Right atrium auricular region (tissue), 2 donors: ENCODE measurements at regions not wholly inside any gene's neighbourhood (a gene's known extent, or its start where the extent isn't known, plus 50 kb on each side); places are given as distances from the start of the nearest gene placed in this dataset.

Source experiments
- DNase-seq: peaks from one replicate; pipeline ENCODE4 v3.0.0-alpha.2; 2019; ENCODE audit warnings: low spot score
- H3K27ac ChIP-seq, 2 donors: fragments of 200-600 bp; sonication (generic); 1 replicate in 1 of 2; 2 replicates in 1 of 2; pipeline ENCODE4 v1.5.1; 2016 to 2019
- H3K27me3 ChIP-seq, 2 donors: fragments of 200-600 bp; sonication (generic); one replicate each; pipeline versions ENCODE4 v1.5.1 to v1.6.0; 2017 to 2019
- H3K36me3 ChIP-seq: fragments of 200-600 bp; sonication (generic); one replicate; pipeline ENCODE4 v1.5.1; 2016
- H3K4me1 ChIP-seq, 2 donors: fragments of 200-600 bp; sonication (generic); one replicate each; pipeline versions ENCODE4 v1.5.1 to v1.6.0; 2017 to 2019
- H3K4me3 ChIP-seq, 2 donors: fragments of 200-600 bp; sonication (generic); 1 replicate in 1 of 2; 2 replicates in 1 of 2; pipeline ENCODE4 v1.5.1; 2017 to 2019; ENCODE audit warnings: mild to moderate bottlenecking in 1 of 2, moderate library complexity in 1 of 2
- H3K9me3 ChIP-seq, 2 donors: fragments of 200-600 bp; sonication (generic); one replicate each; pipeline ENCODE4 v1.5.1; 2019
- CTCF ChIP-seq, 2 donors: fragments of 200-600 bp; sonication (generic); IDR thresholded peaks; one replicate each; pipeline ENCODE4 v1.5.1; 2019; ENCODE audit warnings: antibody characterized with exemption in 2 of 2

DNA sequence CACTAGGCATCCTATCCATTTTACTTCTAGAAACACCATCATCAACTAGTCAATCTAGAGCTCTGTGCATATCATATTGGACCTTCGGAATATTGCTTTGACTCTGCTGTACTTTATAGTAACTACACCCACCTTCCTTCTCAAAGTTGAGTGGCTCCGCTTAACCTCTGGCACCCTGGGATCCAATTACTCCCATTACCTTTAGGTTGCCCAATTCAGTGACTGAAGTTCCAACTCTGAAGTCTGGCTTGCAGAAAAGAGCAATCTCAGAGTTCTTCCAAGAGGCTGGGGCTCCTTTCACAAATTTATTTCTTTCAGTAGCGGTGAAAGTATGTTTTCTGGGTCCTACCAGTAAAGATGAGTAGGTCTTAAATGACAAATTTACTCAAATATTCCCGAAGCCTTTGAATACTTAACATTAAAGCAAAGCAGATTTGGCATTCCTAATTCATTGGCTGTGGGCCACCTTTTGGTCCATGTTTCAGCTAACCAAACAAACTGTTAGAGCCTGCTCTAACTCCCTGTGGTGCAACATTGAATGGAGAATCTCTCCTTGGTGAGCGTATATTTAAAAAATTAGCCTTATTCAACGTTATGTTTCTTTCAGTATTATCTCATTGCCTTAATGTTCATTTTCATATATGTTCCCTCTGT lies 1215.8 kb downstream of the RAPGEF2 start:
- Histone ChIP-seq H3K27me3 (no peaks in the 10 kb centered on the region), H3K36me3 (no peaks in the 10 kb centered on the region), H3K9me3 (no peaks in the 10 kb centered on the region), H3K4me3 (no peak overlapping the region), H3K4me1 (no peaks in the 10 kb centered on the region), H3K27ac (no peak overlapping the region)
- no peak for TF ChIP-seq CTCF (IDR thresholded peaks at IDR 0.05)
- no peak for DNase-seq

DNA sequence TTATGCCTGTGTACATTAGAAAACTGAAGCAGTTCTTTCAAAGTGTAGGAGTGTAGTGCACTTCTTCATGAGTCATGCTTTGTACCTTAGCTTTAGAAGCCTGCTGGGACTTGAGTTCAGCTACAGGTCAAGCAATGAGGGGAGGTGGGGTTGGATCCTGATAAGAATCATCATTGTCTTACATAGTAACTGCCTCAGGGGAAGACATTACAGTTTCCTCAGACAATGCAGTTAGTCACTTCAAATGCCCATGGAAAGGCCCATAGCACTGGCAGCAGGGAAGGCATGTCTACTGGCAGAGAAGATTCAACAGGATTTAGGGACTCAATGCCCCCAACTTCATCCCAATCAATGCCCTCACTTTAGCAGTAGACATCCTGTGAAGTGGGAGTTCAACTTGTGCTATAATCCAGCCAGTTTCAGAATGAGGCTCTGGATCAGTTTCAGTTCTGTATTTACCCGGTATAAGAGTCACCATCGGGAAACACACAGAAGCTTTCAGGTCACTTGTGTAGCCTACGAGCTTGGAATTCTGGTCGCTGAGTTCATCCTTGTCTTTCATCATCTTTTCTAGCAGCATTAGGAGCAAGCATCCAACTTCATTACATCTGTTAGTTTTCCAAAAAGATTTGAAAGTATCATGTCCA lies 1216.5 kb downstream of the RAPGEF2 start:
- no peaks in the 10 kb centered on the region for H3K9me3 ChIP-seq
- no peak overlapping the region for H3K4me3 ChIP-seq
- no peaks in the 10 kb centered on the region for H3K27me3 ChIP-seq
- TF ChIP-seq CTCF (IDR thresholded peaks at IDR 0.05): no peak
- DNase-seq: no peak
- no peaks in the 10 kb centered on the region for H3K36me3 ChIP-seq
- H3K27ac ChIP-seq: no peak overlapping the region
- no peaks in the 10 kb centered on the region for H3K4me1 ChIP-seq

DNA sequence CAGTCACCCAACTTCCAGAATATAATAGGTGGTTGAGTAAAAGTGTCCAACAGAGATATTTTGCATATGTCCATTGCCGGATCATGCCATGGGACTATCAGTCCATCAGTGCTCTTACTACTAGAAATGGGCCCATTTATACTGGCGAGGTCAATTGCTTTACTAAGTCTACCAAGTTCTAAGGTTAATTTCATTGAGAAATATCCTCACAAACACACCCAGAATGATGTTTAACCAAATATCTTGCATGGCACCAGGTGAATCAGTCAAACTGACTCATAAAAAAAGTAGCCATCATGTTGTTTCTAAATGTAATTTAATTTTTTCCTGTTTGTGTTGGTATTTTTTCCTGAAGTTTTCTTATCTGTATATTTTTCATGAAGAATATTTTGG lies 1217.0 kb downstream of the RAPGEF2 start:
- Histone ChIP-seq H3K27me3 (no peaks in the 10 kb centered on the region), H3K4me1 (no peaks in the 10 kb centered on the region), H3K36me3 (no peaks in the 10 kb centered on the region), H3K9me3 (no peaks in the 10 kb centered on the region), H3K4me3 (no peak overlapping the region), H3K27ac (no peak overlapping the region)
- no peak for DNase-seq
- TF ChIP-seq CTCF (IDR thresholded peaks at IDR 0.05): no peak

GRCh38 chr4:160326110-160326509 lies 1223.2 kb downstream of the RAPGEF2 start:
- DNase-seq: no peak
- Histone ChIP-seq H3K4me1 (no peaks in the 10 kb centered on the region), H3K27ac (no peak overlapping the region), H3K36me3 (no peaks in the 10 kb centered on the region), H3K9me3 (no peaks in the 10 kb centered on the region), H3K4me3 (no peak overlapping the region), H3K27me3 (no peaks in the 10 kb centered on the region)
- TF ChIP-seq CTCF (IDR thresholded peaks at IDR 0.05): no peak

DNA sequence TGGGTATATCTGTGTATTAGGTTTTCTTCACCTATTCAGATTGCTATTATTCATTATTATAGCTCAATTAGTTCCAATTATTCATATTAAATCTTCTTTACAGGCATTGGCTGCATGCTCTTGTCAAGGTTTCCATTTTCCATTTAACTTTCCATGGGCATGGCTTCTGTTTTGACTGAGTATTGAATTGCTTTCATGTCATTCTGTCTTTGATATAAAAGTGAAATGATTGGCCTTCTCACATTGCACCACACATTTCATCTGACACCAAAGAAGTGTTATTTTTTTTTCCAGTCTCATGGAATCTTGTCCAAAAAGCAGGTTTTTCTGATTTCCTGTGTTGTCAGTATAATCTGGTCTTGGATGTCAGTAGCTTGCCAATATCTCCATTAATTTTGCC lies 1244.3 kb downstream of the RAPGEF2 start:
- no peak overlapping the region for H3K4me3 ChIP-seq
- H3K4me1 ChIP-seq: no peaks in the 10 kb centered on the region
- H3K27ac ChIP-seq: no peak overlapping the region
- no peak for TF ChIP-seq CTCF (IDR thresholded peaks at IDR 0.05)
- no peak for DNase-seq
- no peaks in the 10 kb centered on the region for H3K27me3 ChIP-seq
- H3K9me3 ChIP-seq: no peaks in the 10 kb centered on the region
- H3K36me3 ChIP-seq: no peaks in the 10 kb centered on the region

DNA sequence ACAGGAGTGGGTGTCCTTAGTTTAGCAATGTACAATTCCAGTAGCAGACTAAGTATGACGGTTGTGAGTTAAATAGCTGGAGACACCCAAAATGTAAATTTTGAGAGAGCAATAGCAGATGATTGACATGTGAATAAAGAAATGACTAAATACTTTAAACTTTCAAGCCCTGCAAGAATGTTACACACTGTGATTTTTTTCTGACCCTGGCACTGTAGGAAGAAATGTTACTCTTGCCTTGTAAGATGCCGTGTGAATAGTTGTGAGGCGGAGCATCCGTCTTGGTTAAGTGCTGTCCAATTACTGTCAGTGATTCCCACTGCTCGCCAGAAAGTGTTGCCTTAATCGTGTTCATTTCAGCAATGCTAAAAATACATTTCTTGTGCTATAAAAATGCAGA lies 1248.1 kb downstream of the RAPGEF2 start:
- no peaks in the 10 kb centered on the region for H3K27me3 ChIP-seq
- H3K27ac ChIP-seq: no peak overlapping the region
- H3K4me3 ChIP-seq: no peak overlapping the region
- no peak for DNase-seq
- TF ChIP-seq CTCF (IDR thresholded peaks at IDR 0.05): no peak
- H3K4me1 ChIP-seq: no peaks in the 10 kb centered on the region
- H3K36me3 ChIP-seq: no peaks in the 10 kb centered on the region
- no peaks in the 10 kb centered on the region for H3K9me3 ChIP-seq
